GM13976 (cell line): ENCODE measurements at regions not wholly inside any gene's neighbourhood (a gene's known extent, or its start where the extent isn't known, plus 50 kb on each side); places are given as distances from the start of the nearest gene placed in this dataset.

ENCODE experiments used
- DNase-seq: peaks from one replicate; pipeline ENCODE4 v3.0.0; 2012; ENCODE audit warnings: low spot score
- in situ Hi-C: fragments of 300-500 bp; cut with MboI; formaldehyde crosslinking; loops from one replicate; pipeline ENCODE4 v1.12.0; 2022; ENCODE audit warnings: low sequenced_read_pairs, mixed read lengths, inconsistent platforms; ENCODE audit not compliant: unreplicated experiment
- TF ChIP-seq, protein P1 (sequence below): IDR thresholded peaks from 2 replicates; pipeline ENCODE4 v1.5.1; 2012; ENCODE audit warnings: borderline replicate concordance, mild to moderate bottlenecking; ENCODE audit not compliant: insufficient read depth; ENCODE audit errors: extremely low read depth, missing control alignments, control extremely low read depth

DNA sequence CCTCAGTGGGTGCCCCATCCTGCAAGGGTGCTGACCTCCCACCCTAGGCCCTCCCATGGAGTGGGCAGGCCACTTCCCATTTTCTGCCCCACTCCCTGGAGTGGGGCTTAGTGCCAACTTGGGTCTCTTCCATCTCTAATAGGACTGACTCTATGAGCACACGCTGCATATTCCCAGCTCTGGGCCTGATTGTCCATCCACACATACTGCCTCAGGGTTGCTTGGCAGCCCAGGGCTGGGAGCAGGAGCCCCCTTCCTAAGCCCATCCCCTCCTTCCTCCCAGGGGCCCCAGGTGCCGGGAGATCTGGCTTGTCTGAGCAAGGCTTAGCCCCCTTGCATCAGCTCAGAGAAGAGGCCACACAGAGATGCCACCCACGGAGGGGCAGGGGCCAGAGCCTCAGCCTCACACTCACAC, 55.1 kb downstream of the PJA1 start:
- in situ Hi-C loops = no loop called here
- DNase-seq = no peak
- TF ChIP-seq, protein P1, sequence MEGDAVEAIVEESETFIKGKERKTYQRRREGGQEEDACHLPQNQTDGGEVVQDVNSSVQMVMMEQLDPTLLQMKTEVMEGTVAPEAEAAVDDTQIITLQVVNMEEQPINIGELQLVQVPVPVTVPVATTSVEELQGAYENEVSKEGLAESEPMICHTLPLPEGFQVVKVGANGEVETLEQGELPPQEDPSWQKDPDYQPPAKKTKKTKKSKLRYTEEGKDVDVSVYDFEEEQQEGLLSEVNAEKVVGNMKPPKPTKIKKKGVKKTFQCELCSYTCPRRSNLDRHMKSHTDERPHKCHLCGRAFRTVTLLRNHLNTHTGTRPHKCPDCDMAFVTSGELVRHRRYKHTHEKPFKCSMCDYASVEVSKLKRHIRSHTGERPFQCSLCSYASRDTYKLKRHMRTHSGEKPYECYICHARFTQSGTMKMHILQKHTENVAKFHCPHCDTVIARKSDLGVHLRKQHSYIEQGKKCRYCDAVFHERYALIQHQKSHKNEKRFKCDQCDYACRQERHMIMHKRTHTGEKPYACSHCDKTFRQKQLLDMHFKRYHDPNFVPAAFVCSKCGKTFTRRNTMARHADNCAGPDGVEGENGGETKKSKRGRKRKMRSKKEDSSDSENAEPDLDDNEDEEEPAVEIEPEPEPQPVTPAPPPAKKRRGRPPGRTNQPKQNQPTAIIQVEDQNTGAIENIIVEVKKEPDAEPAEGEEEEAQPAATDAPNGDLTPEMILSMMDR = no peak

DNA sequence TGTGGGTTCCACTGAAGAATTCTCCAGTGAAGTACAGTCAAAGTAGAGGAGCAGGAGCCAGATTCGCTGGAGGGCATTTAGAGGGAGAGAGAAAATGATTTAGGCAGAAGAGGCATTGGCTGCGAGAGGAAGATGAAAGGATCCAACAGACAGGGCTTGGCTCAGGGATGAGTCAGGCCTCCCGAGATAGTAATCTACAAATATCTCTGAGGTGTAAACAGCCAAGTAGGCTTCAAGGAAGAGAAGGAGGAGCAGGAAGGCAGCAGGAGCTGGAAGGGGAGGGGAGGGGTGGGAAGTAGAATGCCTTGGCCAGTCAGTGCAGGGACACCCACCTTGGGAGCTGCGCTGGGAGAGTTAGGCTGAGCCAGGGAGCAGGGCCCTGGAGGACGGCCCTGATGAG, 55.5 kb downstream of the PJA1 start:
- in situ Hi-C loops = no loop called here
- TF ChIP-seq, protein P1 = no peak
- no peak for DNase-seq

DNA sequence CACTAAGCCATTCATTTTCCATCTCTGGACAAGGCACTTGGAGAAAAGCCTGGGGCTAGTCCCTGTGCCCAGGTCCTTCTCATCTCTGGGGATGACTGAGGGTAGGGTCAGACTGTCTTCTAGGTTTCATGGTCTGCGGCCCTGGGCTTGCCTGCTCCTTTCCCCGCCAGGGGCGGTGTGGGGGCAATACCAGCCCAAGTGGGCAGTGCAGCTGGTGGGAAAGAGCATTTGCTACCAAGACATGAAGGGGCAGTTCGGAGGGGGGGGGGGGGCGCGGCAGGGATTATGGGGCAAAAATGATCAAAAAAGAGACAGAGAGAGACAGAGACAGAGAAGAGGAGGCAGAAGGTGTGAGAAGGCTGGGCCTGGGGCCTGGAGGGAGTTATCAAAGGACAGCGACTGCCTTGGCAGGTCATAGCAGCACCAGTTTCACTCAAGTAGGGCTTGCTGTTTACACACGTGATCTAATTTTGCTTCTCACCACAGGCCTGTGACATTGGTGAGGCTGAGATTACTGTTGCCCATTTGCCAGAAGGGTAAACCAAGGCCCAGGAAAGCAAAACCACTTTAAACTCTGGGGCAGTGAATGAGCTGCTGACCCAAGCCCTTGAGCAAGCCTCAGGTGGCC, 56.1 kb downstream of the PJA1 start:
- TF ChIP-seq, protein P1 = no peak
- DNase-seq = no peak
- in situ Hi-C loops = no loop called here

DNA sequence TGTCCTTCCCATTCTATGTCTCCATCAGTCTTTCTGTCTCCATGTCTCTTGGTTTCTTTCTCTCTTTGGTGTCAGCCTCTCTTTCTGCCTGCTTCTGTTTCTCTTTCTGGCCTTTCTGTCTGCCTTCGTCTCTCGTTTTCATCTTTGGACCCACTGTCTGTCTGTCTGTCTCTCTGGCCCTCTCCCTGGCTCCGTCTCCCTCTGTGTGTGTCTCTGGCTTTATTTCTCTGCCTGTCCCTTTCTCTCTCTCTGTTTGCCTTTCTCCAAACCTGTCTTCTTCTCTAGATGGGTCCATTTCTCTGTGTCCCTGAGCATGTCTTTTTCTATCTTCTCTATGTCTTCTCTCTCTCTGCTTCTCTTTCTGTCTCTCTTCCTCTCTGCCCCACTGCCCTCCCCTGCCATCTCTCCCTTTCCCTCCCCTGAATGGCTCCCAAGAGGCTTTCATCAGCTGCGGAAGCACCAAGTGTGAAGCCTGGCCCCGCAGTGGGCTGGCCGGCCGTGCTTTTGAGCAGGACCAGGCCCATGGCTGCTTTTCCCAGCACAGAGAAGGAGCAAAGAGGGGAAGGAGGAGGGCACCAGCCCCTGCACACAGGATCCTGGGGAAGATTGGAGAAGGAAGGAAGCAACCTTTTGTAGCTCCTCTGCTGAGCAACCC, 57.4 kb downstream of the PJA1 start:
- in situ Hi-C loops = no loop called here
- TF ChIP-seq, protein P1 = no peak

DNA sequence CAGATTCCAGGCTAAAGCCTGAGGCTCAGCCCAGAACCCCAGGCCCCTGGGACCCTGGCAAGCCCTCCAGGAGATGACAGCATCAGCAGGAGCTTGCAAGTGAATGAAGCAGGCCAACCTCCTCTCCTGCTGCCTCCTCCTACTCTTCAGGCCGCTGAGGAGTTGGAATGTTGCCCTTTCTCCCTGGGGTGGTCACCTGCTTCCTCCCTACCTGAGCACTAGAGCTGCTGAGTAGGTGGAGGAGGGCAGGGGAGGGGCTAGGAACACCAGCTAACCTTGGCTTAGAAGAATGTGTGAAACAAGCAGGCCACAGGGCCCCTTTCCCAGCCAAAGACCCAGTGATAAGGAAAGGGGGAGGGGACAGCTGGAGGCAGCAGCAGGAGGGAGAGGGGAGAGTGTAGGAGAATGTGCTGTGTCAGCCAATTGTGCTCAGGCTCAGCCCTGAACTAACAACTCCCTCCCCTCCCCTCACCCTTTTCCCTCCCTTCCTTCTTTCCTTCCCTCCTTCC, 58.0 kb downstream of the PJA1 start:
- in situ Hi-C loops = no loop called here
- no peak for DNase-seq

More for the DNA sequence above, 57.4 kb downstream of the PJA1 start:
- DNase-seq = no peak

DNA sequence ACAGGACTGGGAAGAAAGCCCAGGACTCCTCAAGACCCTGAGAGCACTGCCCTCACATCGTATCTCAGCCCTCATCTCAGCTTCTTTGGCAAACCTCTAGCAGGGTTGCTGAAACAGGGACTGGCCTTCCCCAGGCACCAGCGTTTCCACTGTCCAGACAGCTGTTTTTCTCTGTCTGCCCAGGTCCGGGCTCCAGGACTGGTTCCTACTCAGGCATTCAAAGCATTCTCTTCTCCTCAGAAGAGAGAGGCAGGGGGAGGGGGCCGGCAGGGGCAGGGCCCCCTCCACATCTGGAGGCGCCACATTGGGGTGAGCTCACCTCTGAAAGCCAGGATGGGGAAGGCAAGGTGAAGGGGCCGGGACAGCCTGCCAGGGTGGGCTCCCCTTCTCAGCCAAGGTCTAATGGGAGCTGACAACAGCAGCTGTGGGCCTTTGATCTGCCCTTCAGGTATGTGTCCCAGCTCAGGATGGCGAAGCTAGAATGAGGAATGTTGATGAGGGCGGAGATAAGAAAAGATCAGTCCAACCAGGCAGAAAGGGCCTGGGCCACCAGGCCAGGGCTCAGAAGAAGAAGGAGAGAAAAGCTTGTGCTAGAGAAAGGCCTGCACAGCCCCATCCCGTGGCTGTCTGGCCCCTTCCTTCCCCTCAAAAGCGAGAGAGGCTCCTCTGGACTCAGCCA, 60.4 kb downstream of the PJA1 start:
- no peak for DNase-seq
- in situ Hi-C loops = no loop called here
- TF ChIP-seq, protein P1 = no peak

More for the DNA sequence above, 58.0 kb downstream of the PJA1 start:
- TF ChIP-seq, protein P1 = no peak
